CD14-positive monocyte (primary cell): ENCODE measurements at regions not wholly inside any gene's neighbourhood (a gene's known extent, or its start where the extent isn't known, plus 50 kb on each side); places are given as distances from the start of the nearest gene placed in this dataset.
"Not testable (repeated sequence)": the region's sequence is repeated elsewhere in the genome, so short reads cannot be mapped to it uniquely, and the experiment has no call there.

Source experiments
- DNase-seq, 3 donors: peaks; one replicate each; pipeline ENCODE4 v3.0.0-alpha.2; 2011 to 2022
- H2AFZ ChIP-seq: 2 replicates; pipeline ENCODE4 v1.6.0; 2012; ENCODE audit warnings: mild to moderate bottlenecking, low read depth, low read length, inconsistent platforms; ENCODE audit not compliant: insufficient read depth, poor library complexity, severe bottlenecking
- H3K27ac ChIP-seq, 2 donors: 1 replicate in 1 of 2; 2 replicates in 1 of 2; pipeline ENCODE4 v1.5.1; 2012 to 2013; ENCODE audit warnings: low read length in 2 of 2, control low read depth in 1 of 2, inconsistent platforms in 1 of 2, low read depth in 1 of 2, mild to moderate bottlenecking in 1 of 2
- H3K27me3 ChIP-seq, 2 donors: one replicate each; pipeline versions ENCODE4 v1.6.0 to v1.6.1; 2011 to 2013; ENCODE audit warnings: low read length in 2 of 2; ENCODE audit not compliant: control insufficient read depth in 2 of 2, insufficient read depth in 2 of 2
- H3K36me3 ChIP-seq, 2 donors: replicated peaks in 1 of 2; 1 replicate in 1 of 2; 2 replicates in 1 of 2; pipeline versions ENCODE4 v1.5.1 to v1.6.1; 2012 to 2013; ENCODE audit warnings: low read length in 2 of 2, control low read depth in 1 of 2, inconsistent platforms in 1 of 2, mild to moderate bottlenecking in 1 of 2; ENCODE audit not compliant: insufficient read depth in 2 of 2, control insufficient read depth in 1 of 2
- H3K4me1 ChIP-seq, 2 donors: 1 replicate in 1 of 2; 2 replicates in 1 of 2; pipeline versions ENCODE4 v1.5.1 to v1.6.1; 2012 to 2013; ENCODE audit warnings: low read length in 2 of 2, control low read depth in 1 of 2, inconsistent platforms in 1 of 2, mild to moderate bottlenecking in 1 of 2, moderate library complexity in 1 of 2; ENCODE audit not compliant: insufficient read depth in 2 of 2, control insufficient read depth in 1 of 2
- H3K4me2 ChIP-seq: replicated peaks from 2 replicates; pipeline ENCODE3; 2012; ENCODE audit warnings: low read length, moderate library complexity, mild to moderate bottlenecking; ENCODE audit not compliant: poor library complexity, severe bottlenecking; ENCODE audit errors: extremely low read depth
- H3K4me3 ChIP-seq, 3 experiments: fragments of 200-600 bp in 1 of 3; sonication (generic) in 1 of 3; replicated peaks in 1 of 3; 1 replicate in 2 of 3; 2 replicates in 1 of 3; pipeline ENCODE4 v1.5.1; 2011 to 2013; ENCODE audit warnings: low read length in 3 of 3, mild to moderate bottlenecking in 3 of 3, control low read depth in 2 of 3, low read depth in 2 of 3, inconsistent platforms in 1 of 3, moderate library complexity in 1 of 3
- H3K79me2 ChIP-seq: 2 replicates; pipeline ENCODE4 v1.6.0; 2012; ENCODE audit warnings: mild to moderate bottlenecking, control low read depth, inconsistent platforms, low read length, moderate library complexity; ENCODE audit not compliant: insufficient read depth
- H3K9ac ChIP-seq: 2 replicates; pipeline ENCODE4 v1.6.0; 2017; ENCODE audit warnings: low read length, mild to moderate bottlenecking; ENCODE audit not compliant: insufficient read depth, poor library complexity, severe bottlenecking
- H3K9me3 ChIP-seq, 2 donors: replicated peaks in 1 of 2; 1 replicate in 1 of 2; 2 replicates in 1 of 2; pipeline versions ENCODE4 v1.5.1 to v1.6.1; 2012 to 2013; ENCODE audit warnings: low read length in 2 of 2, control low read depth in 1 of 2; ENCODE audit not compliant: control insufficient read depth in 1 of 2, insufficient read depth in 1 of 2
- H4K20me1 ChIP-seq: 2 replicates; pipeline ENCODE4 v1.6.0; 2012; ENCODE audit warnings: mild to moderate bottlenecking, low read length, control low read depth, moderate library complexity; ENCODE audit not compliant: insufficient read depth
- H3K27ac Mint-ChIP-seq, 7 donors: one replicate each; pipeline ENCODE4 v1.8.0; 2020; ENCODE audit warnings: mild to moderate bottlenecking in 7 of 7, mixed read lengths in 7 of 7, moderate library complexity in 6 of 7, inconsistent platforms in 2 of 7
- H3K27me3 Mint-ChIP-seq, 3 donors: one replicate each; pipeline ENCODE4 v1.8.0; 2021 to 2022; ENCODE audit warnings: low read depth in 3 of 3, mild to moderate bottlenecking in 3 of 3, mixed read lengths in 3 of 3, moderate library complexity in 3 of 3, inconsistent platforms in 1 of 3
- H3K36me3 Mint-ChIP-seq, 2 donors: one replicate each; pipeline ENCODE4 v1.8.0; 2020; ENCODE audit warnings: mixed read lengths in 2 of 2, inconsistent platforms in 1 of 2, mild to moderate bottlenecking in 1 of 2
- H3K4me1 Mint-ChIP-seq: one replicate; pipeline ENCODE4 v1.8.0; 2020; ENCODE audit warnings: mild to moderate bottlenecking, mixed read lengths
- H3K4me3 Mint-ChIP-seq, 2 donors: one replicate each; pipeline ENCODE4 v1.8.0; 2020; ENCODE audit warnings: mild to moderate bottlenecking in 2 of 2, mixed read lengths in 2 of 2, moderate library complexity in 1 of 2
- H3K9me3 Mint-ChIP-seq, 7 donors: one replicate each; pipeline ENCODE4 v1.8.0; 2020 to 2022; ENCODE audit warnings: mixed read lengths in 7 of 7, mild to moderate bottlenecking in 6 of 7, moderate library complexity in 6 of 7, inconsistent platforms in 2 of 7
- WGBS: methylation state at CpG from one replicate; pipeline ENCODE4 v1.1.5; 2013; ENCODE audit warnings: missing lambda C conversion rate; ENCODE audit not compliant: insufficient coverage; 5-methylcytosine and 5-hydroxymethylcytosine counted together
- intact Hi-C, 2 donors: fragments of 100-400 bp; cut with micrococcal nuclease; formaldehyde crosslinking; loops; one replicate each; pipeline versions ENCODE4 v1.15.0 to v1.15.1; 2023
- TF ChIP-seq, protein P1 (sequence below): fragments of 200-600 bp; IDR thresholded peaks from one replicate; pipeline ENCODE4 v1.8.0; 2022; ENCODE audit warnings: antibody characterized with exemption, mild to moderate bottlenecking

DNA sequence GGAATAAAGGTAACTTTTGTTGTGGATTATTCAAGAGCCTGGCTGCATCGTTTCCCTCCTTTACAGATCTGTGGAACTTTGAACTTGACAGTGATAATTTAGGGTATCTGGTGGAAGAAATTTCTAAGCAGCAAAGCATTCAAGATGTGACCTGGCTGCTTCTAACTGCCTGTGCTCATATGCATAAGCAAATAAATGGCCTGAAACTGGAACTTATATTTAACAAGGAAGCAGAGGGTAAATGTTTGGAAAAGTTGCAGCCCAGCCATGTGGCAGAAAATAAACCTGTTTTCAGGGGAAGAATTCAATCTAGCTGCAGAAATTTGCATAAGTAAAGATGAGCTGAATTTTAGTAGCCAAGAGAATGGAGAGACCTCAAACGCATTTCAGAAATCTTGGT, 173.5 kb downstream of the C6orf118 start:
- no peaks in the 10 kb centered on the region for H3K36me3 Mint-ChIP-seq
- Histone ChIP-seq H3K27me3 (no peaks in the 10 kb centered on the region), H3K9ac (no peak overlapping the region), H3K4me3 (no peak overlapping the region), H3K4me1 (no peaks in the 10 kb centered on the region), H4K20me1 (no peaks in the 10 kb centered on the region), H3K27ac (no peak overlapping the region), H3K4me2 (no peak overlapping the region), H3K36me3 (no peaks in the 10 kb centered on the region), H3K9me3 (peaks cover 24 to 38% of the 10 kb centered on the region in 2 donors), H2AFZ (no peak overlapping the region), H3K79me2 (no peaks in the 10 kb centered on the region)
- intact Hi-C loops, result no loop called here
- H3K4me3 Mint-ChIP-seq, result no peak overlapping the region
- no peaks in the 10 kb centered on the region for H3K4me1 Mint-ChIP-seq
- H3K9me3 Mint-ChIP-seq, result peaks cover 0 to 31% (median 8%) of the 10 kb centered on the region in 7 donors
- 100% methylated on average over 1 of the region's 2 CpGs for WGBS
- peaks cover 0 to 1% (median 0%) of the 10 kb centered on the region in 3 donors for H3K27me3 Mint-ChIP-seq
- TF ChIP-seq, protein P1, sequence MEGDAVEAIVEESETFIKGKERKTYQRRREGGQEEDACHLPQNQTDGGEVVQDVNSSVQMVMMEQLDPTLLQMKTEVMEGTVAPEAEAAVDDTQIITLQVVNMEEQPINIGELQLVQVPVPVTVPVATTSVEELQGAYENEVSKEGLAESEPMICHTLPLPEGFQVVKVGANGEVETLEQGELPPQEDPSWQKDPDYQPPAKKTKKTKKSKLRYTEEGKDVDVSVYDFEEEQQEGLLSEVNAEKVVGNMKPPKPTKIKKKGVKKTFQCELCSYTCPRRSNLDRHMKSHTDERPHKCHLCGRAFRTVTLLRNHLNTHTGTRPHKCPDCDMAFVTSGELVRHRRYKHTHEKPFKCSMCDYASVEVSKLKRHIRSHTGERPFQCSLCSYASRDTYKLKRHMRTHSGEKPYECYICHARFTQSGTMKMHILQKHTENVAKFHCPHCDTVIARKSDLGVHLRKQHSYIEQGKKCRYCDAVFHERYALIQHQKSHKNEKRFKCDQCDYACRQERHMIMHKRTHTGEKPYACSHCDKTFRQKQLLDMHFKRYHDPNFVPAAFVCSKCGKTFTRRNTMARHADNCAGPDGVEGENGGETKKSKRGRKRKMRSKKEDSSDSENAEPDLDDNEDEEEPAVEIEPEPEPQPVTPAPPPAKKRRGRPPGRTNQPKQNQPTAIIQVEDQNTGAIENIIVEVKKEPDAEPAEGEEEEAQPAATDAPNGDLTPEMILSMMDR, result no peak
- no peak for DNase-seq
- no peak overlapping the region for H3K27ac Mint-ChIP-seq

DNA sequence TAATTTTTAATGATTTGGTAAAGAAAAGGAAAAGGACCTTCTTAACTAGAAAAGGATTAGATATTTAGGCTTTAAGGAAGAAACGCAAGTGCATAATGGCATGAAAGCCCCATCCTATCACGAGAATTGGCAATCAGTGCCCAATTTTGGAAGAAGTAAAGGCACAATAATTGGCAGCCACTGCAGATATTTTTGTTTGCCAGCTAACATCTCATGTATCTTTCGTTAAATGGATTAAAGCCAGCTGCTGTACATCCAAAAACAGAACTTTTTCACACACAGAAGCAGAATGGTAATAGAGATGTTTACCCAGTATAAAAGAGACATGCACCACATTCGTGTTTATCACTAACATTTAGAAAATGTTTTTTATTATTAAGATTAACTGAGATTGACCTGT, 180.3 kb downstream of the C6orf118 start:
- no peaks in the 10 kb centered on the region for H3K27me3 ChIP-seq
- no peaks in the 10 kb centered on the region for H4K20me1 ChIP-seq
- H3K36me3 Mint-ChIP-seq, result no peaks in the 10 kb centered on the region
- 90% methylated on average over 2 of the region's 4 CpGs for WGBS
- H3K9ac ChIP-seq, result no peak overlapping the region
- H3K4me2 ChIP-seq, result no peak overlapping the region
- no peak overlapping the region for H2AFZ ChIP-seq
- no peak overlapping the region for H3K27ac ChIP-seq
- no peaks in the 10 kb centered on the region for H3K27me3 Mint-ChIP-seq
- intact Hi-C loops, result no loop called here
- peaks cover 3 to 16% (median 8%) of the 10 kb centered on the region in 7 donors for H3K9me3 Mint-ChIP-seq
- peaks cover 11 to 18% of the 10 kb centered on the region in 2 donors for H3K9me3 ChIP-seq
- DNase-seq, result no peak
- no peaks in the 10 kb centered on the region for H3K36me3 ChIP-seq
- no peaks in the 10 kb centered on the region for H3K4me1 Mint-ChIP-seq
- H3K4me3 ChIP-seq, result no peak overlapping the region
- TF ChIP-seq, protein P1, result no peak
- H3K27ac Mint-ChIP-seq, result no peak overlapping the region
- no peaks in the 10 kb centered on the region for H3K79me2 ChIP-seq
- no peak overlapping the region for H3K4me3 Mint-ChIP-seq
- no peaks in the 10 kb centered on the region for H3K4me1 ChIP-seq

DNA sequence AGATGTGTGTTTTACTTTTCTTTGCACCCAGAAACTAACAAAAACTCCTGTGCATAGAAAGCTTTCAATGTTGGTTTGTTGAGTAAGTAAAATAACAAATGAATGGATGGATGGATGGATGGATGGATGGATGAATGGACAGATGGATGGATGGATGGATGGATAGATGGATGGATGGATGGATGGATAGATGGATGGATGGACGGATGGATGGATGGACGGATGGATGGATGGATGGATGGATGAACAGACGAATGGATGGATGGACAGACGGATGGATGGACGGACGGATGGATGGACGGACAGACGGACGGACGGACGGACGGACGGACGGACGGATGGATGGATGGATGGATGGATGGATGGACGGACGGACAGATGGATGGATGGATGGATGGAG, 181.7 kb downstream of the C6orf118 start:
- peaks cover 11 to 12% of the 10 kb centered on the region in 2 donors for H3K9me3 ChIP-seq
- H3K36me3 Mint-ChIP-seq, H3K27me3 ChIP-seq, intact Hi-C loops, H3K4me3 ChIP-seq, H3K27ac Mint-ChIP-seq, H3K36me3 ChIP-seq, H3K4me1 ChIP-seq, H3K27me3 Mint-ChIP-seq, DNase-seq, H3K79me2 ChIP-seq, H3K4me2 ChIP-seq, H3K27ac ChIP-seq, H2AFZ ChIP-seq, H4K20me1 ChIP-seq, H3K4me3 Mint-ChIP-seq, H3K9ac ChIP-seq, H3K4me1 Mint-ChIP-seq: not testable (repeated sequence)
- H3K9me3 Mint-ChIP-seq, result peaks cover 3 to 16% (median 10%) of the 10 kb centered on the region in 7 donors
- 72% methylated on average over 17 of the region's 17 CpGs for WGBS
